DMS79 treated with DMSO at 0.1 percent for 48 hours (cell line): ENCODE measurements at regions not wholly inside any gene's neighbourhood (a gene's known extent, or its start where the extent isn't known, plus 50 kb on each side); places are given as distances from the start of the nearest gene placed in this dataset.

Source experiments
- DNase-seq: peaks from one replicate; lab custom pipeline; 2025; lab: John Stamatoyannopoulos, UW

DNA sequence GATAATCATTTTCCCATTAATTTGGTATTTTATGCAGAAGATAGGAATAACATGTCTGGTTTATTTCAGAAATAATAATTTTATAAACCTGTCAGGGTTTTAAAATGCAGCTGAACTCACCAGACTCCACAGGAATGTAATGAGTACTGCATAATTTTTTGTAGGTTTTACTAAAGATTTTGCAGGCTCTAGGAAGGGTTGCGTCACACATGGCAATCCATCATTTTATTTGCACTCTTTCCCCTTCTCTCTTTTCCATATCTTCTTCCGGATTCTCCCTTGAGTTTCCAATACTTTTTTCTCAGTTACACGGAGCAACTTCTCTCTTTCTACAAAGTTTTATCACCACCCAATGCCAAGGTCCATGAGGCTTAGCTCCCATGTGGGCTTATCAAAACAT, 234.7 kb downstream of the NFKBIZ start:
- no peak for DNase-seq

GRCh38 chr3:102084704-102085103, 235.4 kb downstream of the NFKBIZ start:
- DNase-seq = no peak

GRCh38 chr3:102085431-102086176, 236.3 kb downstream of the NFKBIZ start:
- DNase-seq = no peak

- DNase-seq = no peak
Observed at GRCh38 chr3:102087236-102087635, 237.9 kb downstream of the NFKBIZ start.

GRCh38 chr3:102089239-102089638, 239.9 kb downstream of the NFKBIZ start:
- DNase-seq = no peak

- DNase-seq = peak; percentile 26
Observed at GRCh38 chr3:102089904-102090720, 240.8 kb downstream of the NFKBIZ start.

GRCh38 chr3:102090721-102091045, 241.4 kb downstream of the NFKBIZ start:
- no peak for DNase-seq

DNA sequence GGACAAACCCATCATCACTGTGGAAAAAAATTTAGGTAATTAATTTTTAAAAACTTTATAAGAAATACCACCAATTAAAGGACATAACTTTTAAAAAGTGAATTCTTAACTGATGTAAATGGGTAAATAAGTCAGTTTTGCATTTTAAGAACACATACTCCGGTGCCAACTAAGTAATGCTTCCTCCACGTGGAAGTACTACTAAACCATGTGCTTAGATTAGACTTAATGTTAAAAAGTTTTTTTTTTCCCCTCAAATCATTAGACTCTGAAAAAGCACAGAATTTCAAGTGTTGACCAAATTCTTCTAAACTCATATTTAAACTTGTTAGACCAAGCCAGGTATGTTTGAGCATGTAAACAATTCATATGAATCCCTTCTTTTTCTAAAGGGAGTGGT, 242.0 kb downstream of the NFKBIZ start:
- DNase-seq = no peak

DNA sequence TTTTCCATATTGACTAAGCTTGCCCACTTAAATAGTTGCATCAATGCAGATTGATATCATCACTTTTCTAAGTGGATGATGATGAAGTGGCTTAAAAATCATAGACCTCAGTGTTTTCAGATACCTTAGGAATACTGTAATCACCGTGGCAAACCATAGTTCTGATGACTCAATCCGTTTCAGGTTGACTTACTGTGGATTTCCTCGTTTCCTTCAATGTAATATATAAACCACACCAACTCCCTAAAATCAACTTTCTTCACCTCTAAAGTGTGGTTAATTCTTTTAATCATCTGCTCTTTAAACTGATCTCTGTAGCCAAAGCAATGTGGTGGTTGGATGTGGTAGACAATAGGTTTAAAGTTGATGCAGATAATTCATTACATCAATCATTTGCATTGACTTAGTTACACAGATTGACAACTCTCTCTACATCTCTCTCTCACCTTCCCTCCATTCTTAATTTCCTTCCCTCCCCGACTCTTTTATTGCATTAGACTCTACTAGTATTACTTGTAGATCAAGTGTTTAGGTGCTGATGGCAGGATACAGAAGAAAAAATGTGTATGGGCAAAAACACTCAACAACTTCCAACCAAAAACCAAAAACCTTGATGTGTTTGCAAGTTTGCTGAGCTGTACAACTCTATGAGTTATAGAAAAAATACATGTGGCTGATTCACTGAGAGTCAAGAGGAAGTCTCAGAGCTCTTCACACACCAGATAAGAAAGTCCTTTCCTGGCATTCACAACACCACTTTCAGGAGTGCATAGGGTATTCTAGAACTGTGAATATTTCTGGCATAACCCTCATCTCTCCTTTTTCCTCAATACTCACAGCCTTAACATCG, 243.5 kb downstream of the NFKBIZ start:
- DNase-seq = no peak

GRCh38 chr3:102094506-102094905, 245.2 kb downstream of the NFKBIZ start:
- DNase-seq = no peak

GRCh38 chr3:102095383-102095782, 246.1 kb downstream of the NFKBIZ start:
- DNase-seq = no peak

DNA sequence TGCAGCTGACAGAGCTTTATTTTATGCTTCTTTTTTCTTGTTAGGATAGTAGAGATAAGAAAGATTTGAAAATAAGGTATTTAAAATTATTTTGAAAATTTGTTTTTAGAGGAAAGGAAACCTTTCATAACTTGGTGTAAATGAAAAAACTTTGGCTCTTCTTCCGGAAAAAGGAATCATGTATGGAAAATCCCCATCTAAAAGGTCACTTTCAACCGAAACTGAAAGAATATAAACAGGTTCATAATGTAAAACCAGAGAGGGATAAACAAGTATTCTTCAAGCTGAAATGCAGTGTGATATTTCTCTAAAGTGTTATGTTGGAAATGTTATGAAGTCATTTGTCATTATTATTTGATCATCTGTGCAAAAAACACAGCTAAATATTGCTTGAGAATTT, 246.8 kb downstream of the NFKBIZ start:
- DNase-seq = no peak

- no peak for DNase-seq
Observed at GRCh38 chr3:102098130-102098885, 249.0 kb downstream of the NFKBIZ start.

DNA sequence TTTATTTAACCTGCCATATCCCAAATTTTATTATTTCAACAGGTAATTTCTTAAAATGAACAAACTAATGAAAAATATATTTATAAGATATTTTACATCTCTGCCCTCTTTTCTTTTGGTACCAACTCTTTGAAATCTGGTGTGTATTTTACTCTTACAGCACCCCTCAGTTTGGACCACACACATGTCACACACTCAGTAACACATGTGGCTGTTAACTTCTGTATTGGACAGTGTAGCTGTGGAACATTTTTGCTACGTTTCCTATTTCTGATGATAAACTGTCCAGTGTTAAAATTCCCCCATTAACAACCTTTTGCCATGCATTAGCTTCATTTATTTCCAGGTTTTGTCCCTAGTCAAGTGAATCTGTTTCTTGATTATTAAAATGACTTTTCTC, 250.6 kb downstream of the NFKBIZ start:
- no peak for DNase-seq

- no peak for DNase-seq
Observed at GRCh38 chr3:102102394-102102793, 253.1 kb downstream of the NFKBIZ start.

DNA sequence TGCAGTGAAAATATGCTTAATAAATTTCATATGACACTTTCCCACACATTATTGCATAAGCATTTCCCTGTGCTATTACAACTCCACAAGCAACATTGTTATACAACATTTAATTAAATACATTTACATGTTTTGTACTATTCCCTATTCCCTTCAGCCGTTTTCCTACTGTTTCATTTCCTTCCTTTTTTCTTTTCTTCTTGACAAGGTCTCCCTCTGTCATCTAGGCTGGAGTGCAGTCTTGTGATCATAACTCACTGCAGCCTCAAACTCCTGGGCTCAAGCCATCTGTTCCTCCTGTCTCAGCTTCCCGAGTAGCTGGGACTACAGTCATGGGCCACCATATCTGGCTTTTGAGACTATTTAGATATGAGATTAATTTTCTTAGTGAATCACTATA, 254.7 kb downstream of the NFKBIZ start:
- DNase-seq = no peak

DNA sequence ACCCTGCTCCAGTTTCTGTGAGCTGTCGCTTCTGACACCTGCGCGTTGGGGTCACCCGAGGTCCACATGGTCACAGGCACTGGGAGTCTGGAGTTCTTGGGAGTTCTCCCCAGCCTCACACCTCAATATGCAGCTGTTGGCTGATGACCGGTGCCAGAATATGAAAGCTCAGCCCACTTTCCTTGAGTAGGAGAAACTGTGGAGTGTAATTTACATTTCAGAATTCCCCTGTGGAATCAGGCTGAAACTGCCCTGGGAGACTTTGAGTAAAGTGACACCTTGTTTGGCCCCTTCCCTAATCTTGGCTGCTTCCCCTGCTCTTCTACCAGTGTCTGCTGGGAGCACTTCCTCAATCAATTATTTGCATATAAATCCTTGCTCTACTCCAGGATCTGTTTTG, 255.9 kb downstream of the NFKBIZ start:
- DNase-seq = no peak

- no peak for DNase-seq
Observed at GRCh38 chr3:102106416-102107097, 257.2 kb downstream of the NFKBIZ start.

- no peak for DNase-seq
Observed at GRCh38 chr3:102112704-102113230, 263.5 kb downstream of the NFKBIZ start.

- no peak for DNase-seq
Observed at GRCh38 chr3:102113421-102114041, 264.2 kb downstream of the NFKBIZ start.
